ENCODE measurements at regions not wholly inside any gene's neighbourhood (a gene's known extent, or its start where the extent isn't known, plus 50 kb on each side); places are given as distances from the start of the nearest gene placed in this dataset.

- no peaks in the 10 kb centered on the region for H3K4me1 ChIP-seq (ENCODE audit: control insufficient read depth, insufficient read depth, low read length)
- in situ Hi-C loops (cut with HindIII; ENCODE audit: low pct_unique_long_range_greater_than_20kb, low sequenced_read_pairs) (no loop called here), intact Hi-C loops (cut with micrococcal nuclease; ENCODE audit: unreplicated experiment) (no loop called here)
- H3K36me3 ChIP-seq (ENCODE audit: control insufficient read depth, insufficient read depth, low read length), result no peaks in the 10 kb centered on the region
- no peak for TF ChIP-seq POLR2AphosphoS5 (IDR thresholded peaks at IDR 0.05; ENCODE audit: low read depth, low read length)
- TF ChIP-seq, protein P1, sequence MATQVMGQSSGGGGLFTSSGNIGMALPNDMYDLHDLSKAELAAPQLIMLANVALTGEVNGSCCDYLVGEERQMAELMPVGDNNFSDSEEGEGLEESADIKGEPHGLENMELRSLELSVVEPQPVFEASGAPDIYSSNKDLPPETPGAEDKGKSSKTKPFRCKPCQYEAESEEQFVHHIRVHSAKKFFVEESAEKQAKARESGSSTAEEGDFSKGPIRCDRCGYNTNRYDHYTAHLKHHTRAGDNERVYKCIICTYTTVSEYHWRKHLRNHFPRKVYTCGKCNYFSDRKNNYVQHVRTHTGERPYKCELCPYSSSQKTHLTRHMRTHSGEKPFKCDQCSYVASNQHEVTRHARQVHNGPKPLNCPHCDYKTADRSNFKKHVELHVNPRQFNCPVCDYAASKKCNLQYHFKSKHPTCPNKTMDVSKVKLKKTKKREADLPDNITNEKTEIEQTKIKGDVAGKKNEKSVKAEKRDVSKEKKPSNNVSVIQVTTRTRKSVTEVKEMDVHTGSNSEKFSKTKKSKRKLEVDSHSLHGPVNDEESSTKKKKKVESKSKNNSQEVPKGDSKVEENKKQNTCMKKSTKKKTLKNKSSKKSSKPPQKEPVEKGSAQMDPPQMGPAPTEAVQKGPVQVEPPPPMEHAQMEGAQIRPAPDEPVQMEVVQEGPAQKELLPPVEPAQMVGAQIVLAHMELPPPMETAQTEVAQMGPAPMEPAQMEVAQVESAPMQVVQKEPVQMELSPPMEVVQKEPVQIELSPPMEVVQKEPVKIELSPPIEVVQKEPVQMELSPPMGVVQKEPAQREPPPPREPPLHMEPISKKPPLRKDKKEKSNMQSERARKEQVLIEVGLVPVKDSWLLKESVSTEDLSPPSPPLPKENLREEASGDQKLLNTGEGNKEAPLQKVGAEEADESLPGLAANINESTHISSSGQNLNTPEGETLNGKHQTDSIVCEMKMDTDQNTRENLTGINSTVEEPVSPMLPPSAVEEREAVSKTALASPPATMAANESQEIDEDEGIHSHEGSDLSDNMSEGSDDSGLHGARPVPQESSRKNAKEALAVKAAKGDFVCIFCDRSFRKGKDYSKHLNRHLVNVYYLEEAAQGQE (IDR thresholded peaks at IDR 0.05; ENCODE audit: insufficient read depth in 1 of 2, low read depth in 2 of 2, low read length in 1 of 2), result no peak
- TF ChIP-seq SIN3A (IDR thresholded peaks at IDR 0.05; ENCODE audit: borderline replicate concordance, insufficient read depth, low read depth, low read length), result no peak
- no peak for TF ChIP-seq TCF7L2 (IDR thresholded peaks at IDR 0.05; ENCODE audit: low read depth, low read length)
- TF ChIP-seq, protein P2, sequence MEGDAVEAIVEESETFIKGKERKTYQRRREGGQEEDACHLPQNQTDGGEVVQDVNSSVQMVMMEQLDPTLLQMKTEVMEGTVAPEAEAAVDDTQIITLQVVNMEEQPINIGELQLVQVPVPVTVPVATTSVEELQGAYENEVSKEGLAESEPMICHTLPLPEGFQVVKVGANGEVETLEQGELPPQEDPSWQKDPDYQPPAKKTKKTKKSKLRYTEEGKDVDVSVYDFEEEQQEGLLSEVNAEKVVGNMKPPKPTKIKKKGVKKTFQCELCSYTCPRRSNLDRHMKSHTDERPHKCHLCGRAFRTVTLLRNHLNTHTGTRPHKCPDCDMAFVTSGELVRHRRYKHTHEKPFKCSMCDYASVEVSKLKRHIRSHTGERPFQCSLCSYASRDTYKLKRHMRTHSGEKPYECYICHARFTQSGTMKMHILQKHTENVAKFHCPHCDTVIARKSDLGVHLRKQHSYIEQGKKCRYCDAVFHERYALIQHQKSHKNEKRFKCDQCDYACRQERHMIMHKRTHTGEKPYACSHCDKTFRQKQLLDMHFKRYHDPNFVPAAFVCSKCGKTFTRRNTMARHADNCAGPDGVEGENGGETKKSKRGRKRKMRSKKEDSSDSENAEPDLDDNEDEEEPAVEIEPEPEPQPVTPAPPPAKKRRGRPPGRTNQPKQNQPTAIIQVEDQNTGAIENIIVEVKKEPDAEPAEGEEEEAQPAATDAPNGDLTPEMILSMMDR (IDR thresholded peaks at IDR 0.05), result no peak
- ChIA-PET POLR2A (no interaction called here), CTCF (no interaction called here)
- no peak overlapping the region for H3K4me3 ChIP-seq (ENCODE audit: low read depth in 2 of 2, low read length in 2 of 2)
- no peak for ATAC-seq
- H3K27ac ChIP-seq (ENCODE audit: low read length), result no peak overlapping the region
- no TSS peak for BruUV-seq (replicated peaks)
- H3K9me3 ChIP-seq (ENCODE audit: control insufficient read depth, insufficient read depth, low read depth, low read length), result no peaks in the 10 kb centered on the region
- no peak for DNase-seq (ENCODE audit: low read depth, low spot score)
- no peaks in the 10 kb centered on the region for H3K27me3 ChIP-seq (ENCODE audit: control insufficient read depth, insufficient read depth, low read length)
Observed at GRCh38 chr5:82922086-82922734, 155.0 kb downstream of the TMEM167A start.

GRCh38 chr5:82918311-82919031, 158.7 kb downstream of the TMEM167A start:
- Histone ChIP-seq H3K4me3 (ENCODE audit: low read depth in 2 of 2, low read length in 2 of 2) (no peak overlapping the region), H3K27ac (ENCODE audit: low read length) (no peak overlapping the region), H3K4me1 (ENCODE audit: control insufficient read depth, insufficient read depth, low read length) (no peaks in the 10 kb centered on the region), H3K9me3 (ENCODE audit: control insufficient read depth, insufficient read depth, low read depth, low read length) (no peaks in the 10 kb centered on the region), H3K36me3 (ENCODE audit: control insufficient read depth, insufficient read depth, low read length) (no peaks in the 10 kb centered on the region), H3K27me3 (ENCODE audit: control insufficient read depth, insufficient read depth, low read length) (no peaks in the 10 kb centered on the region)
- DNase-seq (ENCODE audit: low read depth, low spot score) (no peak), ATAC-seq (no peak)
- intact Hi-C loops (cut with micrococcal nuclease; ENCODE audit: unreplicated experiment) (no loop called here), in situ Hi-C loops (cut with HindIII; ENCODE audit: low pct_unique_long_range_greater_than_20kb, low sequenced_read_pairs) (no loop called here)
- BruUV-seq (replicated peaks), result no TSS peak
- ChIA-PET CTCF (interaction anchor here (0.6 kb wide), 1 partner anchor 511 kb away, joined by 3 read pairs; no protein-coding TSS in a partner anchor), POLR2A (no interaction called here)
- TF ChIP-seq TCF7L2 (IDR thresholded peaks at IDR 0.05; ENCODE audit: low read depth, low read length) (no peak), SIN3A (IDR thresholded peaks at IDR 0.05; ENCODE audit: borderline replicate concordance, insufficient read depth, low read depth, low read length) (no peak), POLR2AphosphoS5 (IDR thresholded peaks at IDR 0.05; ENCODE audit: low read depth, low read length) (no peak)
- TF ChIP-seq, protein P2 (IDR thresholded peaks at IDR 0.05), result no peak
- TF ChIP-seq, protein P1 (IDR thresholded peaks at IDR 0.05; ENCODE audit: insufficient read depth in 1 of 2, low read depth in 2 of 2, low read length in 1 of 2), result no peak
